Stimulated activated memory B cell treated with anti-CD40 and anti-IgM and Interleukin-4, amounts not matched to agents 10 μg/mL and 1 μg/mL and 100 μg/mL, for 72 hours (primary cell): ENCODE measurements at regions not wholly inside any gene's neighbourhood (a gene's known extent, or its start where the extent isn't known, plus 50 kb on each side); places are given as distances from the start of the nearest gene placed in this dataset.

Experiments
- ATAC-seq: fragments of 150-1000 bp; cut with Tn5 transposase; 2 replicates; pipeline ENCODE4 v1.10.0; 2021
- H3K27ac Mint-ChIP-seq: one replicate; pipeline ENCODE4 v1.8.0; 2022; ENCODE audit warnings: mild to moderate bottlenecking, mixed read lengths
- H3K27me3 Mint-ChIP-seq: one replicate; pipeline ENCODE4 v1.8.0; 2022; ENCODE audit warnings: mixed read lengths
- H3K36me3 Mint-ChIP-seq: one replicate; pipeline ENCODE4 v1.8.0; 2022; ENCODE audit warnings: mixed read lengths
- H3K4me1 Mint-ChIP-seq: one replicate; pipeline ENCODE4 v1.8.0; 2022; ENCODE audit warnings: mixed read lengths
- H3K4me3 Mint-ChIP-seq: one replicate; pipeline ENCODE4 v1.8.0; 2022; ENCODE audit warnings: mild to moderate bottlenecking, moderate library complexity, mixed read lengths
- H3K9me3 Mint-ChIP-seq: one replicate; pipeline ENCODE4 v1.8.0; 2022; ENCODE audit warnings: mixed read lengths

DNA sequence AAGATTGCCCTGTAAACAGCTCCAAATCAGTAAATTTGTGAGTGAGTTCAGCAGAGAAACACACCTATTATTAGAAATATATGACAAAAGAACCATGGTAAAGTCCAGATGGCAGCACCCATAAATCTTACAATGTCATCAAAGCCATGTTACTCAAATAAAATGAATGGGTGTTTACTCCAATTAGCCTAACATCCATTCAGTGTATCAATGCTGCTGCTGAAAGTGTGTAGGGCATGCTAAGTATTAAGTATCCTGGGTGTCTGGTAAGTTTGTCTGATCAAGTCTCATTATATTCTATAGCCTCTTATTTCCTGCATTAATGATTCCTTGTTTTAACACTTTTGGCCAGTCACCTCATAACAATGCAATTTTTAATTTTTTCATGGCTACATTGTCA lies 185.5 kb upstream of the STEAP4 start:
- no peak for ATAC-seq
- Mint-ChIP-seq H3K4me3 (no peak overlapping the region), H3K9me3 (peaks cover 3% of the 10 kb centered on the region), H3K27ac (no peak overlapping the region), H3K4me1 (no peaks in the 10 kb centered on the region), H3K27me3 (no peaks in the 10 kb centered on the region), H3K36me3 (no peaks in the 10 kb centered on the region)

GRCh38 chr7:88490874-88491273 lies 184.2 kb upstream of the STEAP4 start:
- H3K4me3 Mint-ChIP-seq: no peak overlapping the region
- no peak for ATAC-seq
- no peak overlapping the region for H3K27ac Mint-ChIP-seq
- H3K27me3 Mint-ChIP-seq: no peaks in the 10 kb centered on the region
- H3K4me1 Mint-ChIP-seq: no peaks in the 10 kb centered on the region
- H3K9me3 Mint-ChIP-seq: peaks cover 3% of the 10 kb centered on the region
- H3K36me3 Mint-ChIP-seq: no peaks in the 10 kb centered on the region

- peaks cover 3% of the 10 kb centered on the region for H3K9me3 Mint-ChIP-seq
- H3K36me3 Mint-ChIP-seq: no peaks in the 10 kb centered on the region
- no peak overlapping the region for H3K27ac Mint-ChIP-seq
- H3K4me1 Mint-ChIP-seq: no peaks in the 10 kb centered on the region
- H3K4me3 Mint-ChIP-seq: no peak overlapping the region
- ATAC-seq: no peak
- H3K27me3 Mint-ChIP-seq: no peaks in the 10 kb centered on the region
Observed at GRCh38 chr7:88490161-88490560, 183.5 kb upstream of the STEAP4 start.

GRCh38 chr7:88485821-88486220 lies 179.1 kb upstream of the STEAP4 start:
- H3K4me3 Mint-ChIP-seq: no peak overlapping the region
- no peaks in the 10 kb centered on the region for H3K27me3 Mint-ChIP-seq
- H3K4me1 Mint-ChIP-seq: no peaks in the 10 kb centered on the region
- no peak overlapping the region for H3K27ac Mint-ChIP-seq
- peaks cover 3% of the 10 kb centered on the region for H3K9me3 Mint-ChIP-seq
- H3K36me3 Mint-ChIP-seq: no peaks in the 10 kb centered on the region
- no peak for ATAC-seq

DNA sequence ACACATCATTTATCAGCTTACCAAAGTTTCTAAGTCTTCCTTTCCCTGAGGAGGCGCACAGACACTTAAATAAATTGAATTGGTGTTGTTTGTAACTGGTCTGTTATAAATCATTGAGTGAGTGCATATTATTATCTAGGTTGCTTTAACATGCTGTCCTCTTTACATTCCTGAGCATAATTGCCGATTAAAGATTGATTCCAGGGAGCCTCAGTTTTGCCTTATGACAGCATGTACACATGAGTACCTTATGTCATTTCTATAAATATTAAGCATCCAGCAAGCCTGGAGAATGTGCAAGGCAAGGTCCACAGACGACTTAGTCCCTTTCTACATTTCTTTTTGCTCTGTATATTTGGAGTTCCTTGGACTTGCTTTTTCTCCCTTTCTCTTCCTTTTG lies 177.9 kb upstream of the STEAP4 start:
- ATAC-seq: no peak
- Mint-ChIP-seq H3K27ac (no peak overlapping the region), H3K9me3 (peaks cover 3% of the 10 kb centered on the region), H3K36me3 (no peaks in the 10 kb centered on the region), H3K4me1 (no peaks in the 10 kb centered on the region), H3K27me3 (no peaks in the 10 kb centered on the region), H3K4me3 (no peak overlapping the region)

GRCh38 chr7:88480896-88481295 lies 174.2 kb upstream of the STEAP4 start:
- no peak for ATAC-seq
- Mint-ChIP-seq H3K4me1 (no peaks in the 10 kb centered on the region), H3K27ac (no peak overlapping the region), H3K9me3 (no peaks in the 10 kb centered on the region), H3K27me3 (no peaks in the 10 kb centered on the region), H3K36me3 (no peaks in the 10 kb centered on the region), H3K4me3 (no peak overlapping the region)

DNA sequence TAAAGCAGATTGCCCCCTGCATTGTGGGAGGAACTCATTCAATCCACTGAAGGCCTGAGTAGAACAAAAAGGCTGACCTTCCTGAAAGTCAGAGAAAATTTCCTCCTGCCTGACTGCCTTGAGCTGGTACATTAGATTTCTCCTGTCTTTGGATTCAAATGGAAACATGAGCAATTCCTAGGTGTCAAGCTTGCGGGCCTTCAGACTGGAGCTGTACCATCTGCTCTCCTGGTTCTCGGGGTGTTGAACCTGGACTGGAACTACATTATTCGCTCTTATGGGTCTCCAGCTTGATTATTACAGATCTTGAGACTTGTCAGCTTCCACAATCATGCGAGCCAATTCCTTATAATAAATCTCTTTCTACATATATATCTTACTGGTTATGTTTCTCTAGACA lies 173.6 kb upstream of the STEAP4 start:
- Mint-ChIP-seq H3K9me3 (peaks cover 3% of the 10 kb centered on the region), H3K27me3 (no peaks in the 10 kb centered on the region), H3K4me1 (no peaks in the 10 kb centered on the region), H3K36me3 (no peaks in the 10 kb centered on the region), H3K27ac (no peak overlapping the region), H3K4me3 (no peak overlapping the region)
- no peak for ATAC-seq

GRCh38 chr7:88477976-88478375 lies 171.3 kb upstream of the STEAP4 start:
- no peak for ATAC-seq
- Mint-ChIP-seq H3K4me3 (no peak overlapping the region), H3K27me3 (no peaks in the 10 kb centered on the region), H3K9me3 (peaks cover 3% of the 10 kb centered on the region), H3K36me3 (no peaks in the 10 kb centered on the region), H3K4me1 (no peaks in the 10 kb centered on the region), H3K27ac (no peak overlapping the region)

- Mint-ChIP-seq H3K4me1 (no peaks in the 10 kb centered on the region), H3K27ac (no peak overlapping the region), H3K4me3 (no peak overlapping the region), H3K9me3 (no peaks in the 10 kb centered on the region), H3K27me3 (no peaks in the 10 kb centered on the region), H3K36me3 (no peaks in the 10 kb centered on the region)
- no peak for ATAC-seq
Observed at GRCh38 chr7:88465600-88465999, 158.9 kb upstream of the STEAP4 start.

- no peak for ATAC-seq
- Mint-ChIP-seq H3K9me3 (no peaks in the 10 kb centered on the region), H3K4me1 (no peaks in the 10 kb centered on the region), H3K36me3 (no peaks in the 10 kb centered on the region), H3K4me3 (no peak overlapping the region), H3K27me3 (no peaks in the 10 kb centered on the region), H3K27ac (no peak overlapping the region)
Observed at GRCh38 chr7:88462799-88463198, 156.1 kb upstream of the STEAP4 start.

DNA sequence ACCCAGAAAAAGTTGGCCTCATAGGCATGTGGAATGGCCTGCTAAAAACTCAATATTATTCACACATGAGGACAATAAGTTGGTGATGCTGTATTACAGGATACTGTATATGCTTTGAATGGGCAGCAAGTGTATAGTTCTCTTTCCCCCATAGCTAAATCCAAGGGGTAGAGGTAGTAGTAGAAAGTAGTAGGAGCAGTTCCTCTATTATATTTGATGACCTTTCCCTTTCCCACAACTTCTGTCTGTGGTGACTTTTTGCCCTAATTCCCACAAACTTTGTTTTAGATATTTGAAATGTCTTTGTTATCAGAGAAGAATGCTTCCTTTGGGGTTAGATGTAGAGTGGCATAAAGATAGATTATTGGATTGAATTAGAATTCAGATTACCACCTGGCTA lies 154.0 kb upstream of the STEAP4 start:
- Mint-ChIP-seq H3K9me3 (no peaks in the 10 kb centered on the region), H3K4me3 (no peak overlapping the region), H3K4me1 (no peaks in the 10 kb centered on the region), H3K27me3 (no peaks in the 10 kb centered on the region), H3K27ac (no peak overlapping the region), H3K36me3 (no peaks in the 10 kb centered on the region)
- ATAC-seq: no peak

GRCh38 chr7:88458946-88459345 lies 152.3 kb upstream of the STEAP4 start:
- Mint-ChIP-seq H3K9me3 (no peaks in the 10 kb centered on the region), H3K27me3 (no peaks in the 10 kb centered on the region), H3K27ac (no peak overlapping the region), H3K4me1 (no peaks in the 10 kb centered on the region), H3K4me3 (no peak overlapping the region), H3K36me3 (no peaks in the 10 kb centered on the region)
- no peak for ATAC-seq

DNA sequence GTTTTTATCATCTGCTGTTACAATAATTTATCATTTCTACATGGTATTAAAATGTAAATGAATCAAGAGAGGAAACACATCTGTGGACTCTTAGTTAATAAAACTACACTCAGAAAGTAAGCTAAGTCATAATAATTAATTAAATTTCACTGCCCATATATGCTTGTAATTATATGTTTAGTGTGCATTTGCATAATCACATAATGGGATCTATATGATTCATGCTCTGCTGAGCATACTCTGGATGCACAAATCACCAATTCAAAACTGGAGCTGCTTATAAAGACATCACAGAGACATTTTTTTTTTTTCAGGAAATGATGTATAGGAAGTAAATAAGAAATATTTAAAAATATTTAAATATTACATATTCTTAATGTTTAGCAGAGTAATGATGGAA lies 151.6 kb upstream of the STEAP4 start:
- Mint-ChIP-seq H3K9me3 (no peaks in the 10 kb centered on the region), H3K4me1 (no peaks in the 10 kb centered on the region), H3K4me3 (no peak overlapping the region), H3K27ac (no peak overlapping the region), H3K27me3 (no peaks in the 10 kb centered on the region), H3K36me3 (no peaks in the 10 kb centered on the region)
- ATAC-seq: no peak

DNA sequence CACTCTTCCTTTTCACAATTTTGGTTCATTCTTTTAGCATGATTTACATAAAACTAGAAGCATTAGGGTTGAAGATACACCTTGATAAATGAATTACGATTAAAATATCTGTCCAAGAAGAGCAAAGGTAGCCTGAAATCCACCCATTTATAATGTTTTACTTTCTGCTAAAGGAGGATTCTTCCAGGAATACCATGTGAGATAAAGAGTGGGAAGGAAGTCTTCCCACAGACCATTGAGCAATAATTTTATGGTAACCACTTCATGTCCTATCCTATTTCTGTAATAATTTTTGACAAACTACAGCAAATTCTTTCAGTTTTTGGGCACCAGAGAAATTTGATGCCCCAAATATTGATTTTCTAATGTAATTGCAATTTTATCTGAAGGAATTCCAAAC lies 150.6 kb upstream of the STEAP4 start:
- Mint-ChIP-seq H3K4me1 (no peaks in the 10 kb centered on the region), H3K9me3 (no peaks in the 10 kb centered on the region), H3K27ac (no peak overlapping the region), H3K36me3 (no peaks in the 10 kb centered on the region), H3K4me3 (no peak overlapping the region), H3K27me3 (no peaks in the 10 kb centered on the region)
- ATAC-seq: no peak

- Mint-ChIP-seq H3K4me1 (no peaks in the 10 kb centered on the region), H3K27me3 (no peaks in the 10 kb centered on the region), H3K9me3 (no peaks in the 10 kb centered on the region), H3K4me3 (no peak overlapping the region), H3K27ac (no peak overlapping the region), H3K36me3 (no peaks in the 10 kb centered on the region)
- ATAC-seq: no peak
Observed at GRCh38 chr7:88456490-88456889, 149.8 kb upstream of the STEAP4 start.

DNA sequence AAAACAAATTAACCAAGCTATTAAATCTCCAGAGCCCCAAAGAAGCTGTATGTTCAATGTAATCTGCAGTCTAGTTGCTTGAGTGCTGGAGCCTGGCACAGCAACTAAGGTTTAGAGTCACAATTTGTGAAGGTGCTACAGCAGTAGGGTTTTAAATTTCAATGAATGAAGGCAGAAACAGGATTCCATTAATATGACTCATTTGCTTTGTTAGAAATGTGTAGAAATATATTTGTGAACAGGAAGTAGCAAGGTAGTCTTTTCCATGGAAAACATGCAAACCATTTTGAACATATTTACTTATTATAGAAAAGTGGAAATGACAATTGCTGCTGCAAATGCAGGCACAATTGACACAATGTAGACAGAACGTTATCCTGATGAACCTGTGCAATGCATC lies 149.0 kb upstream of the STEAP4 start:
- H3K36me3 Mint-ChIP-seq: no peaks in the 10 kb centered on the region
- no peak overlapping the region for H3K27ac Mint-ChIP-seq
- H3K4me3 Mint-ChIP-seq: no peak overlapping the region
- no peak for ATAC-seq
- H3K4me1 Mint-ChIP-seq: no peaks in the 10 kb centered on the region
- H3K27me3 Mint-ChIP-seq: no peaks in the 10 kb centered on the region
- no peaks in the 10 kb centered on the region for H3K9me3 Mint-ChIP-seq

- Mint-ChIP-seq H3K27ac (no peak overlapping the region), H3K27me3 (no peaks in the 10 kb centered on the region), H3K4me3 (no peak overlapping the region), H3K4me1 (no peaks in the 10 kb centered on the region), H3K9me3 (no peaks in the 10 kb centered on the region), H3K36me3 (no peaks in the 10 kb centered on the region)
- ATAC-seq: no peak
Observed at GRCh38 chr7:88452646-88453045, 146.0 kb upstream of the STEAP4 start.
